Fibroblast of the aortic adventitia (primary cell): ENCODE measurements at regions not wholly inside any gene's neighbourhood (a gene's known extent, or its start where the extent isn't known, plus 50 kb on each side); places are given as distances from the start of the nearest gene placed in this dataset.

Source experiments
- DNase-seq: peaks from one replicate; pipeline ENCODE4 v3.0.0-alpha.2; 2010; ENCODE audit warnings: low read depth
- H3K4me3 ChIP-seq: 2 replicates; pipeline ENCODE4 v1.5.1; 2011; ENCODE audit warnings: low read depth, mild to moderate bottlenecking, control low read depth, low read length, moderate library complexity
- CTCF ChIP-seq: IDR thresholded peaks from 2 replicates; pipeline ENCODE4 v1.5.1; 2011; ENCODE audit warnings: mild to moderate bottlenecking, low read length, control low read depth, inconsistent platforms; ENCODE audit not compliant: insufficient read depth

DNA sequence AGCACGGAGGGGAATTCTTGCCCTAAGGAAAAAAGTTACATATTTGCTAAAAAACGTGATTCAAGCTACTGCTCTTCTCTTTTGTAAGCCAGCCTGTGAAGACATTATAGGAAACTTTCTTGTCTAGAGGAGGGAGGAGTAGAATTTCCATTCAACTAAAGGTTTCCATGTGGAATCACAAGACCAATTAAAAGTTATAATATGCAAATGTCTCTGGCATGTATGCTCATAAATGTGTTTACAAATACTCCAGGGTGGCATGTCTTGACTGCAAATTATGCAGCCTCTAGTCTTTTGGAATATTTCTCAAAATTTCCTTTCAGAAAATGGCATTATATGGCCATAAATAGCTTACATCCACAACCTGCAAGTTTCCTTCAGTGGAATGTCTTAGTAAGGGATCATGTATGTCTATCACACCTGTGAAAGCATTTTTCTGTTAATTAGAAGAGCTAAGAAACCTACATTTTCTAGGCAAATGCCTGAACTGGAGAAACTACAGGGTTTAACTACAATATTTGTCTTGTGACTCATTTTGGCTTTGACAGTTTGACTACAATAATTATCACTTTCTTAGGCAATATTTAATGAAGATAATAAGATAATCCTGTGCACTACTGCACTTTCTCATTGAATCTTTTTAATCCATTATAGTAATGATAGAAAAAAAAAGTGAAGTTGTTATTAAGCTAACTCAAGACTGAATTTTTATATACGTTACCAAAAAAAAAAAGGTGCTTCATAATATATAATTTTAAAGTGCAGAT, 111.1 kb upstream of the C10orf90 start:
- no peak for TF ChIP-seq CTCF
- DNase-seq = no peak

GRCh38 chr10:126783806-126784557, 113.5 kb upstream of the C10orf90 start:
- TF ChIP-seq CTCF = no peak
- DNase-seq = no peak
- no peak overlapping the region for H3K4me3 ChIP-seq

More for the DNA sequence above, 111.1 kb upstream of the C10orf90 start:
- no peak overlapping the region for H3K4me3 ChIP-seq

DNA sequence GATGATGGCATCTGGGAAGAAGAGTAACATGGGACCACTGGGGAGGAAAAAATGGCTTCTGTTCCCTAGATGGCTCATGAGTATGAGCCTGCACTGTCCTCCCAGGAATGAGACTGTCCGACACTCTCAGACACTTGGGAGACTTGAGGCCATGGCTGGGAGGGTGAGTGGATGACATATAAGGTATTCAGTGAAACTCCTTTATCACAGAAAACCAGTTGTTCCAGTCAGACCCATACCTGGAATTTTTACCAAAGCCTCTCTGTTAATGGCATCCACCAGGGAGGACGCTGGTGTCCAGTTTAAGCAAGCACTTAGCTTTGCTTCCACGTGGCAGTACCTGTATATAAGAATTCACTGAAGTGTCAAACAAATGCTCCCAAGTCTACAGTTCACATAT, 116.7 kb upstream of the C10orf90 start:
- no peak overlapping the region for H3K4me3 ChIP-seq
- no peak for TF ChIP-seq CTCF
- no peak for DNase-seq

- no peak overlapping the region for H3K4me3 ChIP-seq
- TF ChIP-seq CTCF = no peak
- no peak for DNase-seq
Observed at GRCh38 chr10:126795318-126795717, 109.9 kb upstream of the DOCK1 start.

DNA sequence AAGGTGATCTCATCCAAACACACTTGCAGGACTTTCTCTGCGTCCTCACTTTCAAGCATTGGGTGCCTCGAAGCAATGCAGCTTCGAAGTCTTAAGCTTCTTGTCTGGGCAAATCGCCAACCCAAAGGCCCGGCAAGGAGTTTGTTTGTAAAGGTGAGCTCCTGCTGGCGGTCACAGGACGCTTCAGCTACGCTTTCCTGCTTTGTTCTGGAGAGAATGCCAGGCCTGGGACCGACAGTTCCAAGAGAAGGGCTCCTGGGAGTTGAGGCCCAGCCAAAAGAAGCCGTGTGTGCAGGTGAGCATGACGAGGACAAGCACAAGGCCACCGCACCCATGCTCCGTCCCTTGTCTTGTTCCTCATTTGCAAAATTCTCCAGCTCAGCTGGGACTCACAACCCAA, 106.6 kb upstream of the DOCK1 start:
- H3K4me3 ChIP-seq = no peak overlapping the region
- no peak for TF ChIP-seq CTCF
- DNase-seq = no peak

- no peak for TF ChIP-seq CTCF
Observed at GRCh38 chr10:126803394-126803793, 101.8 kb upstream of the DOCK1 start.

More at GRCh38 chr10:126803394-126803793, 101.8 kb upstream of the DOCK1 start:
- H3K4me3 ChIP-seq = no peak overlapping the region
- no peak for DNase-seq
